CD14-positive monocyte (primary cell): ENCODE measurements at regions not wholly inside any gene's neighbourhood (a gene's known extent, or its start where the extent isn't known, plus 50 kb on each side); places are given as distances from the start of the nearest gene placed in this dataset.

Experiments used
- DNase-seq, 3 donors: peaks; one replicate each; pipeline ENCODE4 v3.0.0-alpha.2; 2011 to 2022
- H2AFZ ChIP-seq: 2 replicates; pipeline ENCODE4 v1.6.0; 2012; ENCODE audit warnings: mild to moderate bottlenecking, low read depth, low read length, inconsistent platforms; ENCODE audit not compliant: insufficient read depth, poor library complexity, severe bottlenecking
- H3K27ac ChIP-seq, 2 donors: 1 replicate in 1 of 2; 2 replicates in 1 of 2; pipeline ENCODE4 v1.5.1; 2012 to 2013; ENCODE audit warnings: low read length in 2 of 2, control low read depth in 1 of 2, inconsistent platforms in 1 of 2, low read depth in 1 of 2, mild to moderate bottlenecking in 1 of 2
- H3K27me3 ChIP-seq, 2 donors: one replicate each; pipeline versions ENCODE4 v1.6.0 to v1.6.1; 2011 to 2013; ENCODE audit warnings: low read length in 2 of 2; ENCODE audit not compliant: control insufficient read depth in 2 of 2, insufficient read depth in 2 of 2
- H3K36me3 ChIP-seq, 2 donors: replicated peaks in 1 of 2; 1 replicate in 1 of 2; 2 replicates in 1 of 2; pipeline versions ENCODE4 v1.5.1 to v1.6.1; 2012 to 2013; ENCODE audit warnings: low read length in 2 of 2, control low read depth in 1 of 2, inconsistent platforms in 1 of 2, mild to moderate bottlenecking in 1 of 2; ENCODE audit not compliant: insufficient read depth in 2 of 2, control insufficient read depth in 1 of 2
- H3K4me1 ChIP-seq, 2 donors: 1 replicate in 1 of 2; 2 replicates in 1 of 2; pipeline versions ENCODE4 v1.5.1 to v1.6.1; 2012 to 2013; ENCODE audit warnings: low read length in 2 of 2, control low read depth in 1 of 2, inconsistent platforms in 1 of 2, mild to moderate bottlenecking in 1 of 2, moderate library complexity in 1 of 2; ENCODE audit not compliant: insufficient read depth in 2 of 2, control insufficient read depth in 1 of 2
- H3K4me2 ChIP-seq: replicated peaks from 2 replicates; pipeline ENCODE3; 2012; ENCODE audit warnings: low read length, moderate library complexity, mild to moderate bottlenecking; ENCODE audit not compliant: poor library complexity, severe bottlenecking; ENCODE audit errors: extremely low read depth
- H3K4me3 ChIP-seq, 3 experiments: fragments of 200-600 bp in 1 of 3; sonication (generic) in 1 of 3; replicated peaks in 1 of 3; 1 replicate in 2 of 3; 2 replicates in 1 of 3; pipeline ENCODE4 v1.5.1; 2011 to 2013; ENCODE audit warnings: low read length in 3 of 3, mild to moderate bottlenecking in 3 of 3, control low read depth in 2 of 3, low read depth in 2 of 3, inconsistent platforms in 1 of 3, moderate library complexity in 1 of 3
- H3K79me2 ChIP-seq: 2 replicates; pipeline ENCODE4 v1.6.0; 2012; ENCODE audit warnings: mild to moderate bottlenecking, control low read depth, inconsistent platforms, low read length, moderate library complexity; ENCODE audit not compliant: insufficient read depth
- H3K9ac ChIP-seq: 2 replicates; pipeline ENCODE4 v1.6.0; 2017; ENCODE audit warnings: low read length, mild to moderate bottlenecking; ENCODE audit not compliant: insufficient read depth, poor library complexity, severe bottlenecking
- H3K9me3 ChIP-seq, 2 donors: replicated peaks in 1 of 2; 1 replicate in 1 of 2; 2 replicates in 1 of 2; pipeline versions ENCODE4 v1.5.1 to v1.6.1; 2012 to 2013; ENCODE audit warnings: low read length in 2 of 2, control low read depth in 1 of 2; ENCODE audit not compliant: control insufficient read depth in 1 of 2, insufficient read depth in 1 of 2
- H4K20me1 ChIP-seq: 2 replicates; pipeline ENCODE4 v1.6.0; 2012; ENCODE audit warnings: mild to moderate bottlenecking, low read length, control low read depth, moderate library complexity; ENCODE audit not compliant: insufficient read depth
- H3K27ac Mint-ChIP-seq, 7 donors: one replicate each; pipeline ENCODE4 v1.8.0; 2020; ENCODE audit warnings: mild to moderate bottlenecking in 7 of 7, mixed read lengths in 7 of 7, moderate library complexity in 6 of 7, inconsistent platforms in 2 of 7
- H3K27me3 Mint-ChIP-seq, 3 donors: one replicate each; pipeline ENCODE4 v1.8.0; 2021 to 2022; ENCODE audit warnings: low read depth in 3 of 3, mild to moderate bottlenecking in 3 of 3, mixed read lengths in 3 of 3, moderate library complexity in 3 of 3, inconsistent platforms in 1 of 3
- H3K36me3 Mint-ChIP-seq, 2 donors: one replicate each; pipeline ENCODE4 v1.8.0; 2020; ENCODE audit warnings: mixed read lengths in 2 of 2, inconsistent platforms in 1 of 2, mild to moderate bottlenecking in 1 of 2
- H3K4me1 Mint-ChIP-seq: one replicate; pipeline ENCODE4 v1.8.0; 2020; ENCODE audit warnings: mild to moderate bottlenecking, mixed read lengths
- H3K4me3 Mint-ChIP-seq, 2 donors: one replicate each; pipeline ENCODE4 v1.8.0; 2020; ENCODE audit warnings: mild to moderate bottlenecking in 2 of 2, mixed read lengths in 2 of 2, moderate library complexity in 1 of 2
- H3K9me3 Mint-ChIP-seq, 7 donors: one replicate each; pipeline ENCODE4 v1.8.0; 2020 to 2022; ENCODE audit warnings: mixed read lengths in 7 of 7, mild to moderate bottlenecking in 6 of 7, moderate library complexity in 6 of 7, inconsistent platforms in 2 of 7
- CTCF ChIP-seq: fragments of 200-600 bp; IDR thresholded peaks from one replicate; pipeline ENCODE4 v1.8.0; 2022; ENCODE audit warnings: antibody characterized with exemption, mild to moderate bottlenecking
- WGBS: methylation state at CpG from one replicate; pipeline ENCODE4 v1.1.5; 2013; ENCODE audit warnings: missing lambda C conversion rate; ENCODE audit not compliant: insufficient coverage; 5-methylcytosine and 5-hydroxymethylcytosine counted together
- intact Hi-C, 2 donors: fragments of 100-400 bp; cut with micrococcal nuclease; formaldehyde crosslinking; loops; one replicate each; pipeline versions ENCODE4 v1.15.0 to v1.15.1; 2023

- Histone ChIP-seq H3K36me3 (no peaks in the 10 kb centered on the region), H4K20me1 (no peaks in the 10 kb centered on the region), H3K4me3 (no peak overlapping the region), H3K9me3 (no peaks in the 10 kb centered on the region), H3K27me3 (no peaks in the 10 kb centered on the region), H3K79me2 (no peaks in the 10 kb centered on the region), H3K4me2 (no peak overlapping the region), H2AFZ (no peak overlapping the region), H3K4me1 (no peaks in the 10 kb centered on the region), H3K27ac (no peak overlapping the region), H3K9ac (no peak overlapping the region)
- Mint-ChIP-seq H3K27ac (peak overlapping the region in 1 of 7 donors; percentile 50), H3K4me3 (no peak overlapping the region), H3K27me3 (no peaks in the 10 kb centered on the region), H3K4me1 (peaks cover 4% of the 10 kb centered on the region), H3K36me3 (no peaks in the 10 kb centered on the region), H3K9me3 (peaks cover 0 to 5% (median 2%) of the 10 kb centered on the region in 7 donors)
- DNase-seq = no peak
- TF ChIP-seq CTCF = no peak
- intact Hi-C loops = no loop called here
- no CpG with 5 or more reads among the region's 2 CpGs for WGBS
Observed at GRCh38 chr5:84727708-84728107, 343.0 kb upstream of the EDIL3 start.

DNA sequence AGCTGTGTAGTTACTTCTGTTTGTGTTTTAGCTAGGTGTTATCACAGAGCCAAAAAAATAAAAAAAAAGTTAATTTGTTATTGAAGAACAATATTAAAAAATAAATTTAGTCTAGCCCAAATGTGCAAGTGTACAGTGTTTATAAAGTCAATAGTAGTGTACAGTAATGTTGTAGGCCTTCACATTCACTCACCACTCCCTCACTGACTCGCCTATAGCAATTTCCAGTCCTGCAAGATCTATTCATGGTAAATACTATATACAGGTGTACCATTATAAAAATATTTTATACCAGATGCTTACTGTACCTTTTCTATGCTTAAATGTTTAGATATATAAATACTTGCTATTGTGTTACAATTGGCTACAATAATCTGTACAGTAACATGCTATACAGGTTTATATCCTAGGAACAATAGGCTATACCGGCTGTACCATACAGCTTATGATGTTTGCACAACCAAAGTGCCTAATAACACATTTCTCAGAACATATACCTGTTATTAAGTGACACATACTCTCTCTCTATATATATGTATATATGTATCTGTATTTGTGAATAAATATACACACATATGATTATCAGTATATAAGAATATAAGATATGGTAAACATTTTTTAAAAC, 341.4 kb upstream of the EDIL3 start:
- H3K27me3 Mint-ChIP-seq = no peaks in the 10 kb centered on the region
- no peak overlapping the region for H3K9ac ChIP-seq
- H3K36me3 ChIP-seq = no peaks in the 10 kb centered on the region
- H3K4me1 Mint-ChIP-seq = peaks cover 4% of the 10 kb centered on the region
- H3K79me2 ChIP-seq = no peaks in the 10 kb centered on the region
- no peak overlapping the region for H3K27ac ChIP-seq
- intact Hi-C loops = no loop called here
- H3K27me3 ChIP-seq = no peaks in the 10 kb centered on the region
- H3K27ac Mint-ChIP-seq = no peak overlapping the region
- no peak for TF ChIP-seq CTCF
- no peaks in the 10 kb centered on the region for H3K4me1 ChIP-seq
- peaks cover 0 to 5% (median 0%) of the 10 kb centered on the region in 7 donors for H3K9me3 Mint-ChIP-seq
- no CpG with 5 or more reads among the region's 2 CpGs for WGBS
- no peak for DNase-seq
- no peak overlapping the region for H3K4me3 ChIP-seq
- H3K4me2 ChIP-seq = no peak overlapping the region
- H4K20me1 ChIP-seq = no peaks in the 10 kb centered on the region
- H3K36me3 Mint-ChIP-seq = no peaks in the 10 kb centered on the region
- H3K4me3 Mint-ChIP-seq = no peak overlapping the region
- H2AFZ ChIP-seq = no peak overlapping the region
- no peaks in the 10 kb centered on the region for H3K9me3 ChIP-seq
